GM20000 (cell line): ENCODE measurements at regions not wholly inside any gene's neighbourhood (a gene's known extent, or its start where the extent isn't known, plus 50 kb on each side); places are given as distances from the start of the nearest gene placed in this dataset.

Experiments
- DNase-seq: peaks from one replicate; pipeline ENCODE4 v3.0.0; 2012; ENCODE audit warnings: low spot score
- TF ChIP-seq, protein P1 (sequence below): IDR thresholded peaks from 2 replicates; pipeline ENCODE4 v1.5.1; 2012; ENCODE audit warnings: mild to moderate bottlenecking, control low read depth; ENCODE audit errors: extremely low read depth, missing control alignments

GRCh38 chr11:70544067-70544773 lies 145.9 kb downstream of the CTTN start:
- TF ChIP-seq, protein P1, sequence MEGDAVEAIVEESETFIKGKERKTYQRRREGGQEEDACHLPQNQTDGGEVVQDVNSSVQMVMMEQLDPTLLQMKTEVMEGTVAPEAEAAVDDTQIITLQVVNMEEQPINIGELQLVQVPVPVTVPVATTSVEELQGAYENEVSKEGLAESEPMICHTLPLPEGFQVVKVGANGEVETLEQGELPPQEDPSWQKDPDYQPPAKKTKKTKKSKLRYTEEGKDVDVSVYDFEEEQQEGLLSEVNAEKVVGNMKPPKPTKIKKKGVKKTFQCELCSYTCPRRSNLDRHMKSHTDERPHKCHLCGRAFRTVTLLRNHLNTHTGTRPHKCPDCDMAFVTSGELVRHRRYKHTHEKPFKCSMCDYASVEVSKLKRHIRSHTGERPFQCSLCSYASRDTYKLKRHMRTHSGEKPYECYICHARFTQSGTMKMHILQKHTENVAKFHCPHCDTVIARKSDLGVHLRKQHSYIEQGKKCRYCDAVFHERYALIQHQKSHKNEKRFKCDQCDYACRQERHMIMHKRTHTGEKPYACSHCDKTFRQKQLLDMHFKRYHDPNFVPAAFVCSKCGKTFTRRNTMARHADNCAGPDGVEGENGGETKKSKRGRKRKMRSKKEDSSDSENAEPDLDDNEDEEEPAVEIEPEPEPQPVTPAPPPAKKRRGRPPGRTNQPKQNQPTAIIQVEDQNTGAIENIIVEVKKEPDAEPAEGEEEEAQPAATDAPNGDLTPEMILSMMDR: no peak
- DNase-seq: no peak

GRCh38 chr11:70544774-70545609 lies 146.7 kb downstream of the CTTN start:
- TF ChIP-seq, protein P1: no peak

GRCh38 chr11:70545610-70545912 lies 147.2 kb downstream of the CTTN start:
- DNase-seq: no peak
- TF ChIP-seq, protein P1: no peak

More at GRCh38 chr11:70544774-70545609, 146.7 kb downstream of the CTTN start:
- no peak for DNase-seq

GRCh38 chr11:70546191-70546940 lies 148.0 kb downstream of the CTTN start:
- DNase-seq: no peak
- TF ChIP-seq, protein P1: no peak

GRCh38 chr11:70547386-70547785 lies 149.1 kb downstream of the CTTN start:
- TF ChIP-seq, protein P1: no peak
- DNase-seq: no peak

- DNase-seq: no peak
- TF ChIP-seq, protein P1: no peak
Measured at GRCh38 chr11:70547821-70548670, 149.7 kb downstream of the CTTN start.
